Gastrocnemius medialis (tissue), 4 donors: ENCODE measurements at regions not wholly inside any gene's neighbourhood (a gene's known extent, or its start where the extent isn't known, plus 50 kb on each side); places are given as distances from the start of the nearest gene placed in this dataset.

ENCODE experiments used
- ATAC-seq, 2 donors: fragments of 150-250 bp; one replicate each; pipeline ENCODE4 v1.9.1; 2016
- DNase-seq, 2 donors: peaks; one replicate each; pipeline ENCODE4 v3.0.0-alpha.2; 2019
- H3K27ac ChIP-seq, 4 donors: fragments of 200-600 bp; sonication (generic); 1 replicate in 1 of 4; 2 replicates in 3 of 4; pipeline ENCODE4 v1.5.1; 2016 to 2018; ENCODE audit warnings: mild to moderate bottlenecking in 2 of 4, moderate library complexity in 1 of 4
- H3K27me3 ChIP-seq, 3 donors: fragments of 200-600 bp; sonication (generic) in 2 of 3; 1 replicate in 1 of 3; 2 replicates in 2 of 3; pipeline versions ENCODE4 v1.5.1 to v1.6.0; 2016 to 2019; ENCODE audit warnings: mild to moderate bottlenecking in 1 of 3, moderate library complexity in 1 of 3
- H3K36me3 ChIP-seq, 2 donors: fragments of 200-600 bp; sonication (generic) in 1 of 2; one replicate each; pipeline ENCODE4 v1.5.1; 2017 to 2018
- H3K4me1 ChIP-seq, 2 donors: fragments of 200-600 bp; sonication (generic) in 1 of 2; one replicate each; pipeline ENCODE4 v1.5.1; 2016 to 2017; ENCODE audit warnings: mild to moderate bottlenecking in 2 of 2
- H3K4me3 ChIP-seq, 4 donors: fragments of 200-600 bp; sonication (generic) in 3 of 4; 1 replicate in 1 of 4; 2 replicates in 3 of 4; pipeline ENCODE4 v1.5.1; 2016 to 2019; ENCODE audit warnings: mild to moderate bottlenecking in 2 of 4
- H3K9me3 ChIP-seq, 3 donors: fragments of 200-600 bp; sonication (generic) in 2 of 3; 1 replicate in 1 of 3; 2 replicates in 2 of 3; pipeline ENCODE4 v1.5.1; 2016 to 2019
- CTCF ChIP-seq, 5 experiments: fragments of 450-650 bp in 3 of 5; fragments of 200-600 bp in 2 of 5; sonication (generic) in 2 of 5; IDR thresholded peaks in 4 of 5; conservative IDR thresholded peaks in 1 of 5; 1 replicate in 4 of 5; 2 replicates in 1 of 5; pipeline ENCODE4 v1.5.1; 2016 to 2019; ENCODE audit warnings: antibody characterized with exemption in 5 of 5, mild to moderate bottlenecking in 3 of 5, moderate library complexity in 3 of 5
- POLR2A ChIP-seq, 2 donors: fragments of 450-650 bp; IDR thresholded peaks; one replicate each; pipeline ENCODE4 v1.6.1; 2017; ENCODE audit warnings: antibody characterized with exemption in 2 of 2, mild to moderate bottlenecking in 2 of 2, moderate library complexity in 2 of 2
- in situ Hi-C, 4 donors: fragments of 200-750 bp; cut with MboI; loops; one replicate each; pipeline versions ENCODE4 v1.15.0 to v1.8.0; 2017; ENCODE audit warnings: low sequenced_read_pairs in 4 of 4
- intact Hi-C: fragments of 100-400 bp; cut with DNase I; formaldehyde crosslinking; loops from one replicate; pipeline ENCODE4 v1.15.1; 2023; ENCODE audit warnings: low total_unique reads

DNA sequence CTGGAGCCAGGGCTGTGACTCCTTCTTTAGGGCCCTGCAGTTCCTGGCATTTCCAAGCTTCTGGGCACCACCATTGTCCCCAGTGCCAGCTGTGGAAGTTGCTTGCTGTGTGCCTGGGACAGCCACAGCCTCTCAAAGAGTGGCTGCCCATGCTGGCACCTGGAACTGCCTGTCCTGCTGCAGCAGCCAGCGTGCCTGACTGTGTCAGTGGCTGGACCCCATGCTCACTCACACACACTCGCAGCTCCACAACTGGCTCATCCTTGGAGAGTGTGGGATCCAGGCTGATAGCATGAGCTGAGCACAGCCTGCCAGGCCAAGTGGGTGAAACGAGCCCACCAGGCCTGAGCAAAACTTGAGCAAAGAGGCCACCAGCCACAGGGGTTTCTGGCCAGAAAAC is 1107.6 kb downstream of the C4orf33 start:
- H3K27ac ChIP-seq: no peak overlapping the region
- H3K4me3 ChIP-seq: no peak overlapping the region
- in situ Hi-C loops (no loop called here), intact Hi-C loops (no loop called here)
- no peaks in the 10 kb centered on the region for H3K27me3 ChIP-seq
- TF ChIP-seq CTCF (IDR thresholded peaks at IDR 0.05 in 4 of 5, conservative IDR thresholded peaks at IDR 0.05 in 1 of 5) (no peak), POLR2A (IDR thresholded peaks at IDR 0.05) (no peak)
- H3K9me3 ChIP-seq: no peaks in the 10 kb centered on the region
- no peak for DNase-seq
- H3K4me1 ChIP-seq: no peaks in the 10 kb centered on the region
- no peaks in the 10 kb centered on the region for H3K36me3 ChIP-seq
- no peak for ATAC-seq

GRCh38 chr4:130210864-130211263 is 1114.9 kb downstream of the C4orf33 start:
- DNase-seq (no peak), ATAC-seq (no peak)
- in situ Hi-C loops: no loop called here
- H3K4me1 ChIP-seq: no peaks in the 10 kb centered on the region
- H3K36me3 ChIP-seq: no peaks in the 10 kb centered on the region
- intact Hi-C loops: no loop called here
- no peak overlapping the region for H3K4me3 ChIP-seq
- no peaks in the 10 kb centered on the region for H3K9me3 ChIP-seq
- H3K27me3 ChIP-seq: no peaks in the 10 kb centered on the region
- H3K27ac ChIP-seq: no peak overlapping the region
- TF ChIP-seq CTCF (IDR thresholded peaks at IDR 0.05 in 4 of 5, conservative IDR thresholded peaks at IDR 0.05 in 1 of 5): no peak
- no peak for TF ChIP-seq POLR2A (IDR thresholded peaks at IDR 0.05)

GRCh38 chr4:130214268-130214667 is 1118.3 kb downstream of the C4orf33 start:
- DNase-seq (no peak), ATAC-seq (no peak)
- intact Hi-C loops (no loop called here), in situ Hi-C loops (no loop called here)
- no peak overlapping the region for H3K4me3 ChIP-seq
- no peaks in the 10 kb centered on the region for H3K9me3 ChIP-seq
- H3K27me3 ChIP-seq: no peaks in the 10 kb centered on the region
- no peaks in the 10 kb centered on the region for H3K36me3 ChIP-seq
- H3K27ac ChIP-seq: no peak overlapping the region
- TF ChIP-seq CTCF (IDR thresholded peaks at IDR 0.05 in 4 of 5, conservative IDR thresholded peaks at IDR 0.05 in 1 of 5) (no peak), POLR2A (IDR thresholded peaks at IDR 0.05) (no peak)
- H3K4me1 ChIP-seq: no peaks in the 10 kb centered on the region

DNA sequence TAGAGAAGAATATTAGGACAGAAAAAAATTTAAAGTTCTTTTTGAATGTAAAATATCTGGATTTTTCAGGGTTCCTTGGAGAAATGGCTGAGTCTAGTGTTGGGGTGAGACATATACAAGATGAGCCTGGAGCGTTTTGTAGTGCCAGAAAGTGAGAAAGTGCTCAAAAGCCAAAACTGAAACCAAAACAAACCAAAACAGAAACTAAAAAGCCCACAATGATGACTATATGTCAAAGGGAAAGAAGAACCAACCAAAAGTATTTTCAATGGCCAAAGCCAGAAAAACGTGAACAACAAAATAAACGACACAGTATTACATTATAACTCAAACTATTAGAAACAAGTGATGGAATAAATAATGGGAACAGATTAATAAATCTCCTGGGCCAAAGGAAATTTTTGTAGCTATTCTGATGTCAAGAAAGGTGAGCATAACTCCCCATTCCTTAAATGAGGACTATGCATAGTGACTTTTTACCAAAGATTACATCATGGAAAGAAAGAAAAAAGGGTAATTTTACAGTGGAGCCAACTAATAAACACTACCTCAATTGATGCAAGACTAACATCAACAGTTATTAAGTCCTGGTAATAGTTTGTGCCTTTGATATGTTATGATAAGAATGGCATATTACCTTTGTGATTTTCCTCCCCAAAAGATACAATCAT is 1137.6 kb downstream of the C4orf33 start:
- no peak for ATAC-seq
- Histone ChIP-seq H3K9me3 (no peaks in the 10 kb centered on the region), H3K36me3 (no peaks in the 10 kb centered on the region), H3K27me3 (no peaks in the 10 kb centered on the region), H3K27ac (no peak overlapping the region), H3K4me3 (no peak overlapping the region), H3K4me1 (no peaks in the 10 kb centered on the region)
- intact Hi-C loops: no loop called here
- no peak for DNase-seq
- no peak for TF ChIP-seq CTCF (IDR thresholded peaks at IDR 0.05 in 4 of 5, conservative IDR thresholded peaks at IDR 0.05 in 1 of 5)
- no peak for TF ChIP-seq POLR2A (IDR thresholded peaks at IDR 0.05)
- in situ Hi-C loops: no loop called here

DNA sequence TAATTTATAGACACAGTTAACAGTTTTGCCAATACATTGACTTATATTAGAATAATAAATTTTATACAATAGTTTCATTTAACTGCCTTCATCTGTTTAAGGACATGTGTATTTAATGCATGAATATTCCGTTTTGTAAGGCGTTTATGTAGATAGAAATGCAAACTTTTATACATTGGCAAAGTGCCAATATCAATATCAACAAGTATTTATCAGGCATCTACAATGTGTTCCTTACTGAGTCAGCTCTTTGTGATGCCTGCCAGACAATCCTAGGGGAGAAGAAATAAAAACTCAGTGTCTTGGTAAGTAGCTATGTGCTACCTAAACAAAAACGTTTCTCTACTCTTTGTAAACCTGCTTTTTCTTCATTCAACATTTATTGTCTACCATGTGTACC is 1142.2 kb downstream of the C4orf33 start:
- Histone ChIP-seq H3K27ac (no peak overlapping the region), H3K4me1 (no peaks in the 10 kb centered on the region), H3K4me3 (no peak overlapping the region), H3K9me3 (no peaks in the 10 kb centered on the region), H3K36me3 (no peaks in the 10 kb centered on the region), H3K27me3 (no peaks in the 10 kb centered on the region)
- intact Hi-C loops: no loop called here
- TF ChIP-seq CTCF (IDR thresholded peaks at IDR 0.05 in 4 of 5, conservative IDR thresholded peaks at IDR 0.05 in 1 of 5) (no peak), POLR2A (IDR thresholded peaks at IDR 0.05) (no peak)
- ATAC-seq (no peak), DNase-seq (no peak)
- in situ Hi-C loops: no loop called here
